Mammary epithelial cell (primary cell): ENCODE measurements at regions not wholly inside any gene's neighbourhood (a gene's known extent, or its start where the extent isn't known, plus 50 kb on each side); places are given as distances from the start of the nearest gene placed in this dataset.

Source experiments
- CTCF ChIP-seq, 2 donors: IDR thresholded peaks in 1 of 2; conservative IDR thresholded peaks in 1 of 2; 2 replicates each; pipeline ENCODE4 v1.5.1; 2011 to 2012; ENCODE audit warnings: inconsistent platforms in 2 of 2, low read length in 2 of 2, mild to moderate bottlenecking in 2 of 2, control low read depth in 1 of 2, low read depth in 1 of 2; ENCODE audit not compliant: insufficient read depth in 1 of 2; ENCODE audit errors: extremely low read depth in 1 of 2
- EZH2 ChIP-seq: IDR thresholded peaks from 2 replicates; pipeline ENCODE4 v1.6.1; 2012; ENCODE audit warnings: low read length, inconsistent platforms, borderline replicate concordance

- TF ChIP-seq CTCF (conservative IDR thresholded peaks at IDR 0.05 in 1 of 2, IDR thresholded peaks at IDR 0.05 in 1 of 2; ENCODE audit: extremely low read depth in 1 of 2, insufficient read depth in 1 of 2, low read depth in 1 of 2, low read length in 2 of 2) (no peak), EZH2 (no peak)
Observed at GRCh38 chr5:173473288-173473687, 143.2 kb downstream of the BOD1 start.
